ENCODE measurements at regions not wholly inside any gene's neighbourhood (a gene's known extent, or its start where the extent isn't known, plus 50 kb on each side); places are given as distances from the start of the nearest gene placed in this dataset.

GRCh38 chr5:57836331-57836730, 353.7 kb upstream of the ACTBL2 start:
- Histone ChIP-seq H3K4me3 (replicated peaks; ENCODE audit: insufficient read depth, low read length) (no peak overlapping the region), H3K27ac (replicated peaks) (no peak overlapping the region), H3K27me3 (ENCODE audit: insufficient read depth, poor library complexity, severe bottlenecking) (no peaks in the 10 kb centered on the region)
- TF ChIP-seq GABPA (IDR thresholded peaks at IDR 0.05; ENCODE audit: low read depth) (no peak), REST (IDR thresholded peaks at IDR 0.05; ENCODE audit: insufficient replicate concordance, low read depth) (no peak), POLR2AphosphoS5 (IDR thresholded peaks at IDR 0.05; ENCODE audit: low read depth) (no peak)
- DNase-seq (ENCODE audit: low read depth in 1 of 2, low spot score in 1 of 2) = no peak

- Histone ChIP-seq H3K4me3 (replicated peaks; ENCODE audit: insufficient read depth, low read length) (no peak overlapping the region), H3K27ac (replicated peaks) (no peak overlapping the region), H3K27me3 (ENCODE audit: insufficient read depth, poor library complexity, severe bottlenecking) (no peaks in the 10 kb centered on the region)
- TF ChIP-seq SPI1 (IDR thresholded peaks at IDR 0.05; ENCODE audit: borderline replicate concordance, low read depth) (no peak), GABPA (IDR thresholded peaks at IDR 0.05; ENCODE audit: low read depth) (no peak), REST (IDR thresholded peaks at IDR 0.05; ENCODE audit: insufficient replicate concordance, low read depth) (no peak), CTCF (IDR thresholded peaks at IDR 0.05; ENCODE audit: insufficient read depth, low read length) (no peak), POLR2AphosphoS5 (IDR thresholded peaks at IDR 0.05; ENCODE audit: low read depth) (no peak)
- DNase-seq (ENCODE audit: low read depth in 1 of 2, low spot score in 1 of 2) = no peak
Measured at GRCh38 chr5:57834829-57835608, 352.4 kb upstream of the ACTBL2 start.

GRCh38 chr5:57833489-57833888, 350.9 kb upstream of the ACTBL2 start:
- H3K4me3 ChIP-seq (replicated peaks; ENCODE audit: insufficient read depth, low read length) = no peak overlapping the region
- TF ChIP-seq GABPA (IDR thresholded peaks at IDR 0.05; ENCODE audit: low read depth) (no peak), POLR2AphosphoS5 (IDR thresholded peaks at IDR 0.05; ENCODE audit: low read depth) (no peak)
- DNase-seq (ENCODE audit: low read depth in 1 of 2, low spot score in 1 of 2) = no peak
- H3K27me3 ChIP-seq (ENCODE audit: insufficient read depth, poor library complexity, severe bottlenecking) = no peaks in the 10 kb centered on the region
- H3K27ac ChIP-seq (replicated peaks) = no peak overlapping the region

GRCh38 chr5:57832875-57833274, 350.3 kb upstream of the ACTBL2 start:
- Histone ChIP-seq H3K27ac (replicated peaks) (no peak overlapping the region), H3K4me3 (replicated peaks; ENCODE audit: insufficient read depth, low read length) (no peak overlapping the region), H3K27me3 (ENCODE audit: insufficient read depth, poor library complexity, severe bottlenecking) (no peaks in the 10 kb centered on the region)
- TF ChIP-seq REST (IDR thresholded peaks at IDR 0.05; ENCODE audit: insufficient replicate concordance, low read depth) (no peak), SPI1 (IDR thresholded peaks at IDR 0.05; ENCODE audit: borderline replicate concordance, low read depth) (no peak), GABPA (IDR thresholded peaks at IDR 0.05; ENCODE audit: low read depth) (no peak), POLR2AphosphoS5 (IDR thresholded peaks at IDR 0.05; ENCODE audit: low read depth) (no peak), CTCF (IDR thresholded peaks at IDR 0.05; ENCODE audit: insufficient read depth, low read length) (no peak)
- DNase-seq (ENCODE audit: low read depth in 1 of 2, low spot score in 1 of 2) = no peak
